GM18519 (cell line): ENCODE measurements at regions not wholly inside any gene's neighbourhood (a gene's known extent, or its start where the extent isn't known, plus 50 kb on each side); places are given as distances from the start of the nearest gene placed in this dataset.
"Not testable (repeated sequence)": the region's sequence is repeated elsewhere in the genome, so short reads cannot be mapped to it uniquely, and the experiment has no call there.

ENCODE experiments used
- ATAC-seq: cut with Tn5 transposase; IDR thresholded peaks from one replicate; pipeline ENCODE4 v1.9.1; 2021; ENCODE audit warnings: mild to moderate bottlenecking, moderate library complexity; ENCODE audit not compliant: unreplicated experiment, low FRiP score

- no peak for ATAC-seq
These were observed 760.2 kb upstream of the SLC39A10 start for GRCh38 chr2:194896871-194897270.

- no peak for ATAC-seq
These were observed 773.3 kb upstream of the SLC39A10 start for GRCh38 chr2:194883711-194884110.

- ATAC-seq: no peak
These were observed 786.0 kb upstream of the SLC39A10 start for GRCh38 chr2:194870974-194871535.

GRCh38 chr2:194867328-194867727 lies 789.7 kb upstream of the SLC39A10 start:
- peak; percentile 55 for ATAC-seq

GRCh38 chr2:194854941-194855340 lies 802.1 kb upstream of the SLC39A10 start:
- no peak for ATAC-seq

GRCh38 chr2:194842871-194843270 lies 814.2 kb upstream of the SLC39A10 start:
- no peak for ATAC-seq

GRCh38 chr2:194834371-194834770 lies 822.7 kb upstream of the SLC39A10 start:
- not testable (repeated sequence) for ATAC-seq

- ATAC-seq: no peak
These were observed 830.8 kb upstream of the SLC39A10 start for GRCh38 chr2:194826241-194826640.

GRCh38 chr2:194824450-194824849 lies 832.6 kb upstream of the SLC39A10 start:
- no peak for ATAC-seq

- ATAC-seq: no peak
These were observed 834.4 kb upstream of the SLC39A10 start for GRCh38 chr2:194822657-194823056.

- ATAC-seq: no peak
These were observed 834.9 kb upstream of the SLC39A10 start for GRCh38 chr2:194822097-194822496.

GRCh38 chr2:194819367-194819766 lies 837.7 kb upstream of the SLC39A10 start:
- no peak for ATAC-seq

GRCh38 chr2:194815475-194815874 lies 841.6 kb upstream of the SLC39A10 start:
- no peak for ATAC-seq

GRCh38 chr2:194802589-194802988 lies 854.4 kb upstream of the SLC39A10 start:
- ATAC-seq: no peak

- ATAC-seq: not testable (repeated sequence)
These were observed 870.0 kb upstream of the SLC39A10 start for GRCh38 chr2:194787071-194787470.

- not testable (repeated sequence) for ATAC-seq
These were observed 885.6 kb upstream of the SLC39A10 start for GRCh38 chr2:194771394-194771793.

- ATAC-seq: no peak
These were observed 888.0 kb upstream of the SLC39A10 start for GRCh38 chr2:194769030-194769429.

GRCh38 chr2:194765723-194766122 lies 891.3 kb upstream of the SLC39A10 start:
- no peak for ATAC-seq

- ATAC-seq: no peak
These were observed 906.1 kb upstream of the SLC39A10 start for GRCh38 chr2:194750926-194751325.

- no peak for ATAC-seq
These were observed 911.4 kb upstream of the SLC39A10 start for GRCh38 chr2:194745557-194746146.

- no peak for ATAC-seq
These were observed 914.3 kb upstream of the SLC39A10 start for GRCh38 chr2:194742706-194743105.

GRCh38 chr2:194739217-194739616 lies 917.8 kb upstream of the SLC39A10 start:
- no peak for ATAC-seq
